Activated T-cell treated with anti-CD3 and anti-CD28 coated beads, Interleukin-2, amount 50 U/mL, for 24 hours (primary cell): ENCODE measurements at regions not wholly inside any gene's neighbourhood (a gene's known extent, or its start where the extent isn't known, plus 50 kb on each side); places are given as distances from the start of the nearest gene placed in this dataset.

Experiments used
- DNase-seq: peaks from one replicate; pipeline ENCODE4 v3.0.0-alpha.2; 2020
- H3K27ac Mint-ChIP-seq: 2 replicates; pipeline ENCODE4 v1.8.0; 2020; ENCODE audit warnings: mild to moderate bottlenecking, mixed read lengths
- H3K27me3 Mint-ChIP-seq: 2 replicates; pipeline ENCODE4 v1.8.0; 2020; ENCODE audit warnings: mixed read lengths
- H3K36me3 Mint-ChIP-seq: 2 replicates; pipeline ENCODE4 v1.8.0; 2020; ENCODE audit warnings: low read depth, mixed read lengths
- H3K4me1 Mint-ChIP-seq: 2 replicates; pipeline ENCODE4 v1.8.0; 2020; ENCODE audit warnings: low read depth, mixed read lengths
- H3K4me3 Mint-ChIP-seq: 2 replicates; pipeline ENCODE4 v1.8.0; 2020; ENCODE audit warnings: mild to moderate bottlenecking, moderate library complexity, mixed read lengths
- H3K9me3 Mint-ChIP-seq: 2 replicates; pipeline ENCODE4 v1.8.0; 2020; ENCODE audit warnings: mixed read lengths

GRCh38 chr1:83531521-83532309 lies 467.2 kb downstream of the TTLL7 start:
- DNase-seq = no peak
- no peaks in the 10 kb centered on the region for H3K27me3 Mint-ChIP-seq
- no peak overlapping the region for H3K4me3 Mint-ChIP-seq
- no peak overlapping the region for H3K27ac Mint-ChIP-seq
- no peaks in the 10 kb centered on the region for H3K36me3 Mint-ChIP-seq
- H3K4me1 Mint-ChIP-seq = no peaks in the 10 kb centered on the region
- H3K9me3 Mint-ChIP-seq = peaks cover 9% of the 10 kb centered on the region

GRCh38 chr1:83530506-83530905 lies 468.4 kb downstream of the TTLL7 start:
- H3K4me3 Mint-ChIP-seq = no peak overlapping the region
- DNase-seq = no peak
- H3K36me3 Mint-ChIP-seq = no peaks in the 10 kb centered on the region
- H3K27ac Mint-ChIP-seq = no peak overlapping the region
- no peaks in the 10 kb centered on the region for H3K4me1 Mint-ChIP-seq
- H3K9me3 Mint-ChIP-seq = peaks cover 9% of the 10 kb centered on the region
- no peaks in the 10 kb centered on the region for H3K27me3 Mint-ChIP-seq

- no peak for DNase-seq
- Mint-ChIP-seq H3K4me3 (no peak overlapping the region), H3K27me3 (no peaks in the 10 kb centered on the region), H3K4me1 (no peaks in the 10 kb centered on the region), H3K27ac (no peak overlapping the region), H3K36me3 (no peaks in the 10 kb centered on the region), H3K9me3 (peaks cover 3% of the 10 kb centered on the region)
These were observed 470.9 kb downstream of the TTLL7 start for GRCh38 chr1:83527987-83528386.

- peaks cover 3% of the 10 kb centered on the region for H3K9me3 Mint-ChIP-seq
- H3K4me3 Mint-ChIP-seq = no peak overlapping the region
- no peak overlapping the region for H3K27ac Mint-ChIP-seq
- no peak for DNase-seq
- no peaks in the 10 kb centered on the region for H3K27me3 Mint-ChIP-seq
- H3K36me3 Mint-ChIP-seq = no peaks in the 10 kb centered on the region
- peaks cover 10% of the 10 kb centered on the region for H3K4me1 Mint-ChIP-seq
These were observed 478.1 kb downstream of the TTLL7 start for GRCh38 chr1:83520797-83521196.

GRCh38 chr1:83516369-83516768 lies 482.6 kb downstream of the TTLL7 start:
- no peak for DNase-seq

GRCh38 chr1:83515578-83516154 lies 483.3 kb downstream of the TTLL7 start:
- peaks cover 3% of the 10 kb centered on the region for H3K36me3 Mint-ChIP-seq
- no peak for DNase-seq
- H3K4me1 Mint-ChIP-seq = peaks cover 24% of the 10 kb centered on the region
- no peak overlapping the region for H3K4me3 Mint-ChIP-seq
- peaks cover 9% of the 10 kb centered on the region for H3K9me3 Mint-ChIP-seq
- H3K27me3 Mint-ChIP-seq = no peaks in the 10 kb centered on the region
- peak overlapping the region; percentile 58 for H3K27ac Mint-ChIP-seq

More at GRCh38 chr1:83516369-83516768, 482.6 kb downstream of the TTLL7 start:
- Mint-ChIP-seq H3K27me3 (no peaks in the 10 kb centered on the region), H3K4me3 (no peak overlapping the region), H3K9me3 (peaks cover 9% of the 10 kb centered on the region), H3K4me1 (peaks cover 28% of the 10 kb centered on the region), H3K27ac (no peak overlapping the region), H3K36me3 (peaks cover 3% of the 10 kb centered on the region)

GRCh38 chr1:83512373-83513193 lies 486.3 kb downstream of the TTLL7 start:
- Mint-ChIP-seq H3K27ac (no peak overlapping the region), H3K9me3 (peaks cover 12% of the 10 kb centered on the region), H3K36me3 (peaks cover 3% of the 10 kb centered on the region), H3K4me3 (no peak overlapping the region), H3K27me3 (no peaks in the 10 kb centered on the region), H3K4me1 (peaks cover 49% of the 10 kb centered on the region)
- no peak for DNase-seq

GRCh38 chr1:83511146-83511726 lies 487.7 kb downstream of the TTLL7 start:
- Mint-ChIP-seq H3K36me3 (peaks cover 3% of the 10 kb centered on the region), H3K27me3 (no peaks in the 10 kb centered on the region), H3K4me3 (no peak overlapping the region), H3K9me3 (peaks cover 12% of the 10 kb centered on the region), H3K27ac (no peak overlapping the region), H3K4me1 (peaks cover 54% of the 10 kb centered on the region)
- DNase-seq = no peak

GRCh38 chr1:83509301-83509781 lies 489.6 kb downstream of the TTLL7 start:
- Mint-ChIP-seq H3K36me3 (no peaks in the 10 kb centered on the region), H3K27ac (peak overlapping the region; percentile 32), H3K4me3 (no peak overlapping the region), H3K27me3 (no peaks in the 10 kb centered on the region), H3K4me1 (peaks cover 40% of the 10 kb centered on the region), H3K9me3 (peaks cover 8% of the 10 kb centered on the region)
- no peak for DNase-seq

- H3K4me1 Mint-ChIP-seq = peaks cover 40% of the 10 kb centered on the region
- H3K4me3 Mint-ChIP-seq = peak overlapping the region; percentile 45
- DNase-seq = no peak
- H3K36me3 Mint-ChIP-seq = no peaks in the 10 kb centered on the region
- peak overlapping the region; percentile 90 for H3K27ac Mint-ChIP-seq
- no peaks in the 10 kb centered on the region for H3K27me3 Mint-ChIP-seq
- H3K9me3 Mint-ChIP-seq = peaks cover 8% of the 10 kb centered on the region
These were observed 490.3 kb downstream of the TTLL7 start for GRCh38 chr1:83508485-83509151.

- DNase-seq = no peak
- Mint-ChIP-seq H3K36me3 (no peaks in the 10 kb centered on the region), H3K4me1 (peaks cover 51% of the 10 kb centered on the region), H3K27me3 (no peaks in the 10 kb centered on the region), H3K27ac (no peak overlapping the region), H3K9me3 (peaks cover 5% of the 10 kb centered on the region), H3K4me3 (no peak overlapping the region)
These were observed 493.8 kb downstream of the TTLL7 start for GRCh38 chr1:83505148-83505547.

GRCh38 chr1:83503153-83503552 lies 495.8 kb downstream of the TTLL7 start:
- peaks cover 42% of the 10 kb centered on the region for H3K4me1 Mint-ChIP-seq
- no peaks in the 10 kb centered on the region for H3K36me3 Mint-ChIP-seq
- no peaks in the 10 kb centered on the region for H3K27me3 Mint-ChIP-seq
- peaks cover 5% of the 10 kb centered on the region for H3K9me3 Mint-ChIP-seq
- H3K27ac Mint-ChIP-seq = no peak overlapping the region
- H3K4me3 Mint-ChIP-seq = no peak overlapping the region
- DNase-seq = no peak

- Mint-ChIP-seq H3K4me1 (peaks cover 32% of the 10 kb centered on the region), H3K9me3 (peaks cover 7% of the 10 kb centered on the region), H3K27ac (no peak overlapping the region), H3K27me3 (no peaks in the 10 kb centered on the region), H3K4me3 (no peak overlapping the region), H3K36me3 (no peaks in the 10 kb centered on the region)
- DNase-seq = no peak
These were observed 497.8 kb downstream of the TTLL7 start for GRCh38 chr1:83500987-83501591.

GRCh38 chr1:83500531-83500930 lies 498.4 kb downstream of the TTLL7 start:
- no peak overlapping the region for H3K27ac Mint-ChIP-seq
- peaks cover 32% of the 10 kb centered on the region for H3K4me1 Mint-ChIP-seq
- no peak overlapping the region for H3K4me3 Mint-ChIP-seq

More at GRCh38 chr1:83500531-83500930, 498.4 kb downstream of the TTLL7 start:
- no peaks in the 10 kb centered on the region for H3K36me3 Mint-ChIP-seq
- DNase-seq = no peak
- no peaks in the 10 kb centered on the region for H3K27me3 Mint-ChIP-seq
- H3K9me3 Mint-ChIP-seq = peaks cover 8% of the 10 kb centered on the region
